ENCODE measurements at regions not wholly inside any gene's neighbourhood (a gene's known extent, or its start where the extent isn't known, plus 50 kb on each side); places are given as distances from the start of the nearest gene placed in this dataset.
"Not testable (repeated sequence)": the region's sequence is repeated elsewhere in the genome, so short reads cannot be mapped to it uniquely, and the experiment has no call there.

GRCh38 chr6:170068496-170068895 lies 222.4 kb downstream of the DLL1 start:
- DNase-seq (ENCODE audit: extremely low read depth, low read depth, low spot score), result no peak

- no peak for DNase-seq (ENCODE audit: extremely low read depth, low read depth, low spot score)
Measured at GRCh38 chr6:170067923-170068360, 222.9 kb downstream of the DLL1 start.

GRCh38 chr6:170067181-170067641 lies 223.7 kb downstream of the DLL1 start:
- no peak for DNase-seq (ENCODE audit: extremely low read depth, low read depth, low spot score)

- DNase-seq (ENCODE audit: extremely low read depth, low read depth, low spot score), result no peak
Measured at GRCh38 chr6:170066679-170067078, 224.2 kb downstream of the DLL1 start.

- no peak for DNase-seq (ENCODE audit: extremely low read depth, low read depth, low spot score)
Measured at GRCh38 chr6:170063851-170064602, 226.9 kb downstream of the DLL1 start.

GRCh38 chr6:170063431-170063830 lies 227.4 kb downstream of the DLL1 start:
- no peak for DNase-seq (ENCODE audit: extremely low read depth, low read depth, low spot score)

GRCh38 chr6:170062915-170063241 lies 228.0 kb downstream of the DLL1 start:
- no peak for DNase-seq (ENCODE audit: extremely low read depth, low read depth, low spot score)

GRCh38 chr6:170062209-170062914 lies 228.5 kb downstream of the DLL1 start:
- DNase-seq (ENCODE audit: extremely low read depth, low read depth, low spot score), result no peak

- DNase-seq (ENCODE audit: extremely low read depth, low read depth, low spot score), result no peak
Measured at GRCh38 chr6:170058878-170059485, 231.9 kb downstream of the DLL1 start.

- DNase-seq (ENCODE audit: extremely low read depth, low read depth, low spot score), result no peak
Measured at GRCh38 chr6:170057961-170058877, 232.7 kb downstream of the DLL1 start.

GRCh38 chr6:170057034-170057734 lies 233.7 kb downstream of the DLL1 start:
- no peak for DNase-seq (ENCODE audit: extremely low read depth, low read depth, low spot score)

- DNase-seq (ENCODE audit: extremely low read depth, low read depth, low spot score), result no peak
Measured at GRCh38 chr6:170056278-170056711, 234.6 kb downstream of the DLL1 start.

GRCh38 chr6:170055797-170056196 lies 235.1 kb downstream of the DLL1 start:
- DNase-seq (ENCODE audit: extremely low read depth, low read depth, low spot score), result not testable (repeated sequence)

- DNase-seq (ENCODE audit: extremely low read depth, low read depth, low spot score), result no peak
Measured at GRCh38 chr6:170053966-170054661, 236.8 kb downstream of the DLL1 start.

- DNase-seq (ENCODE audit: extremely low read depth, low read depth, low spot score), result no peak
Measured at GRCh38 chr6:170052991-170053821, 237.7 kb downstream of the DLL1 start.

GRCh38 chr6:170051229-170052172 lies 239.4 kb downstream of the DLL1 start:
- no peak for DNase-seq (ENCODE audit: extremely low read depth, low read depth, low spot score)

- DNase-seq (ENCODE audit: extremely low read depth, low read depth, low spot score), result no peak
Measured at GRCh38 chr6:170050591-170051041, 240.3 kb downstream of the DLL1 start.

Data from glomerular endothelial cell (primary cell).